Suprapubic skin (tissue), 4 donors: ENCODE measurements at regions not wholly inside any gene's neighbourhood (a gene's known extent, or its start where the extent isn't known, plus 50 kb on each side); places are given as distances from the start of the nearest gene placed in this dataset.

Experiments used
- DNase-seq, 2 donors: peaks; one replicate each; pipeline ENCODE4 v3.0.0-alpha.2; 2019; ENCODE audit warnings: low spot score in 2 of 2
- H3K27ac ChIP-seq: fragments of 200-600 bp; sonication (generic); one replicate; pipeline ENCODE4 v1.5.1; 2019
- H3K27me3 ChIP-seq: fragments of 200-600 bp; sonication (generic); one replicate; pipeline ENCODE4 v1.5.1; 2019
- H3K36me3 ChIP-seq: fragments of 200-600 bp; sonication (generic); one replicate; pipeline ENCODE4 v1.5.1; 2019
- H3K4me1 ChIP-seq: fragments of 200-600 bp; sonication (generic); one replicate; pipeline ENCODE4 v1.5.1; 2019
- H3K4me3 ChIP-seq: fragments of 200-600 bp; sonication (generic); one replicate; pipeline ENCODE4 v1.5.1; 2019; ENCODE audit warnings: mild to moderate bottlenecking
- H3K9me3 ChIP-seq: fragments of 200-600 bp; sonication (generic); one replicate; pipeline ENCODE4 v1.5.1; 2019
- CTCF ChIP-seq, 2 donors: fragments of 200-600 bp in 1 of 2; fragments of 450-650 bp in 1 of 2; sonication (generic) in 1 of 2; IDR thresholded peaks; one replicate each; pipeline ENCODE4 v1.5.1; 2016 to 2019; ENCODE audit warnings: antibody characterized with exemption in 2 of 2, mild to moderate bottlenecking in 1 of 2, moderate library complexity in 1 of 2
- EP300 ChIP-seq: sonication (generic); formaldehyde crosslinking; IDR thresholded peaks from one replicate; pipeline ENCODE4 v1.6.1; 2017; ENCODE audit warnings: antibody characterized with exemption
- POLR2A ChIP-seq, 2 donors: fragments of 450-650 bp; IDR thresholded peaks; one replicate each; pipeline ENCODE4 v1.6.1; 2017; ENCODE audit warnings: antibody characterized with exemption in 2 of 2, mild to moderate bottlenecking in 2 of 2, moderate library complexity in 2 of 2
- POLR2AphosphoS5 ChIP-seq, 3 donors: sonication (generic); formaldehyde crosslinking; IDR thresholded peaks; one replicate each; pipeline ENCODE4 v1.6.1; 2017; ENCODE audit warnings: antibody characterized with exemption in 3 of 3
- WGBS: methylation state at CpG from one replicate; pipeline ENCODE4 v1.1.5; 2018; 5-methylcytosine and 5-hydroxymethylcytosine counted together

GRCh38 chr15:69978603-69979002, 119.1 kb downstream of the TLE3 start:
- no peak for TF ChIP-seq EP300
- TF ChIP-seq POLR2A (IDR thresholded peaks at IDR 0.05) = no peak
- H3K27me3 ChIP-seq = peaks cover 43% of the 10 kb centered on the region
- no peaks in the 10 kb centered on the region for H3K4me1 ChIP-seq
- no peak for DNase-seq
- no peak overlapping the region for H3K4me3 ChIP-seq
- no peaks in the 10 kb centered on the region for H3K9me3 ChIP-seq
- H3K36me3 ChIP-seq = no peaks in the 10 kb centered on the region
- WGBS = 82% methylated on average over 7 of the region's 7 CpGs
- no peak overlapping the region for H3K27ac ChIP-seq

GRCh38 chr15:69979262-69979661, 118.5 kb downstream of the TLE3 start:
- H3K9me3 ChIP-seq = no peaks in the 10 kb centered on the region
- peaks cover 41% of the 10 kb centered on the region for H3K27me3 ChIP-seq
- no peak for DNase-seq
- TF ChIP-seq POLR2A (IDR thresholded peaks at IDR 0.05) (no peak), EP300 (no peak), POLR2AphosphoS5 (IDR thresholded peaks at IDR 0.05) (no peak), CTCF (IDR thresholded peaks at IDR 0.05) (no peak)
- no peaks in the 10 kb centered on the region for H3K4me1 ChIP-seq
- WGBS = 36% methylated on average over 2 of the region's 5 CpGs
- no peak overlapping the region for H3K27ac ChIP-seq
- no peaks in the 10 kb centered on the region for H3K36me3 ChIP-seq
- H3K4me3 ChIP-seq = no peak overlapping the region

- H3K4me1 ChIP-seq = no peaks in the 10 kb centered on the region
- no peaks in the 10 kb centered on the region for H3K9me3 ChIP-seq
- no peaks in the 10 kb centered on the region for H3K36me3 ChIP-seq
- TF ChIP-seq CTCF (IDR thresholded peaks at IDR 0.05) (no peak), POLR2A (IDR thresholded peaks at IDR 0.05) (no peak), POLR2AphosphoS5 (IDR thresholded peaks at IDR 0.05) (no peak)
- H3K4me3 ChIP-seq = no peak overlapping the region
- H3K27me3 ChIP-seq = peaks cover 36% of the 10 kb centered on the region
- WGBS = 77% methylated on average over 8 of the region's 8 CpGs
- H3K27ac ChIP-seq = no peak overlapping the region
- DNase-seq = no peak
These were observed 117.9 kb downstream of the TLE3 start for GRCh38 chr15:69979783-69980182.

GRCh38 chr15:69980341-69981059, 117.2 kb downstream of the TLE3 start:
- whole genome bisulfite sequencing = 79% methylated on average over 7 of the region's 7 CpGs

GRCh38 chr15:69982037-69982436, 115.7 kb downstream of the TLE3 start:
- 72% methylated on average over 2 of the region's 2 CpGs for WGBS
- no peak overlapping the region for H3K27ac ChIP-seq
- H3K27me3 ChIP-seq = peaks cover 33% of the 10 kb centered on the region
- no peaks in the 10 kb centered on the region for H3K36me3 ChIP-seq
- DNase-seq = no peak
- no peak overlapping the region for H3K4me3 ChIP-seq
- H3K9me3 ChIP-seq = no peaks in the 10 kb centered on the region
- TF ChIP-seq CTCF (IDR thresholded peaks at IDR 0.05) (no peak), POLR2A (IDR thresholded peaks at IDR 0.05) (no peak)
- H3K4me1 ChIP-seq = no peaks in the 10 kb centered on the region

More at GRCh38 chr15:69980341-69981059, 117.2 kb downstream of the TLE3 start:
- H3K4me1 ChIP-seq = no peaks in the 10 kb centered on the region
- no peak for TF ChIP-seq POLR2AphosphoS5 (IDR thresholded peaks at IDR 0.05)
- TF ChIP-seq CTCF (IDR thresholded peaks at IDR 0.05) = no peak
- TF ChIP-seq EP300 = no peak
- TF ChIP-seq POLR2A (IDR thresholded peaks at IDR 0.05) = no peak
- peaks cover 29% of the 10 kb centered on the region for H3K27me3 ChIP-seq
- DNase-seq = no peak
- H3K9me3 ChIP-seq = no peaks in the 10 kb centered on the region
- no peak overlapping the region for H3K27ac ChIP-seq
- H3K36me3 ChIP-seq = no peaks in the 10 kb centered on the region
- no peak overlapping the region for H3K4me3 ChIP-seq
